ENCODE measurements at regions not wholly inside any gene's neighbourhood (a gene's known extent, or its start where the extent isn't known, plus 50 kb on each side); places are given as distances from the start of the nearest gene placed in this dataset.

- no peak for ATAC-seq
- intact Hi-C loops (cut with micrococcal nuclease), result no loop called here
- no peak overlapping the region for H3K4me2 ChIP-seq (ENCODE audit: low read length)
Observed at GRCh38 chr3:22245811-22246583, 495.0 kb upstream of the ZNF385D start.

GRCh38 chr3:22249658-22250057 is 498.6 kb upstream of the ZNF385D start:
- H2AFZ ChIP-seq (ENCODE audit: low read depth, low read length, poor library complexity, severe bottlenecking), result no peak overlapping the region
- no peak for DNase-seq (ENCODE audit: low read depth, low spot score)
- ATAC-seq, result no peak
- H3K4me2 ChIP-seq (ENCODE audit: low read length), result no peak overlapping the region
- no peaks in the 10 kb centered on the region for H4K20me1 ChIP-seq (ENCODE audit: insufficient read depth)
- ChIA-PET POLR2A (no interaction called here), RAD21 (ENCODE audit: low non-redundant PET in 1 of 2, low total read pairs in 2 of 2, uncharacterized antibody in 2 of 2, unreplicated experiment in 2 of 2) (no interaction called here), CTCF (no interaction called here)
- no peak overlapping the region for H3K9ac ChIP-seq (ENCODE audit: low read length)
- H3K79me2 ChIP-seq (ENCODE audit: insufficient read depth, low read length), result no peaks in the 10 kb centered on the region
- H3K27me3 ChIP-seq (ENCODE audit: insufficient read depth, low read length), result no peaks in the 10 kb centered on the region
- intact Hi-C loops (cut with micrococcal nuclease), result no loop called here
- H3K9me3 ChIP-seq (ENCODE audit: control insufficient read depth in 1 of 2, insufficient read depth in 1 of 2, low read depth in 1 of 2, low read length in 2 of 2), result peaks cover 0 to 26% of the 10 kb centered on the region in 2 experiments; a peak in 2 of 4 replicates
- H3K4me3 ChIP-seq (replicated peaks in 1 of 2; ENCODE audit: low read depth in 1 of 2, low read length in 2 of 2), result no peak overlapping the region
- H3K4me1 ChIP-seq (ENCODE audit: control insufficient read depth in 1 of 2, insufficient read depth in 2 of 2, low read length in 2 of 2), result no peaks in the 10 kb centered on the region
- H3K9me2 ChIP-seq (ENCODE audit: insufficient read depth), result no peaks in the 10 kb centered on the region
- BruUV-seq (replicated peaks), result no TSS peak
- no peaks in the 10 kb centered on the region for H3K36me3 ChIP-seq (ENCODE audit: control insufficient read depth in 1 of 2, insufficient read depth in 2 of 2, low read length in 2 of 2)
- H3K27ac ChIP-seq (ENCODE audit: low read depth, low read length), result no peak overlapping the region
- no peak for TF ChIP-seq CEBPB (IDR thresholded peaks at IDR 0.05; ENCODE audit: low read depth)
- no peak for TF ChIP-seq MAX (IDR thresholded peaks at IDR 0.05)
- TF ChIP-seq SIN3A (IDR thresholded peaks at IDR 0.05; ENCODE audit: low read depth), result no peak
- TF ChIP-seq RAD21 (IDR thresholded peaks at IDR 0.05; ENCODE audit: low read depth), result no peak
- TF ChIP-seq JUND (IDR thresholded peaks at IDR 0.05), result no peak
- TF ChIP-seq POLR2A (IDR thresholded peaks at IDR 0.05; ENCODE audit: borderline replicate concordance, extremely low read depth, insufficient read depth, insufficient read length), result no peak
- no peak for TF ChIP-seq ELF1 (IDR thresholded peaks at IDR 0.05; ENCODE audit: borderline replicate concordance, low read depth)
- no peak for TF ChIP-seq POLR2AphosphoS5 (IDR thresholded peaks at IDR 0.05; ENCODE audit: low read depth, low read length)
- no peak for TF ChIP-seq CBX3 (IDR thresholded peaks at IDR 0.05; ENCODE audit: low read depth)
- no peak for TF ChIP-seq YY1 (IDR thresholded peaks at IDR 0.05; ENCODE audit: extremely low read depth, insufficient replicate concordance, low read depth, low read length)
- TF ChIP-seq CTCF (IDR thresholded peaks at IDR 0.05 in 2 of 3, conservative IDR thresholded peaks at IDR 0.05 in 1 of 3; ENCODE audit: borderline replicate concordance in 1 of 3, insufficient read depth in 1 of 3, low read depth in 2 of 3, low read length in 2 of 3), result no peak
- no peak for TF ChIP-seq SRF (IDR thresholded peaks at IDR 0.05; ENCODE audit: low read depth)
- TF ChIP-seq ZNF274 (IDR thresholded peaks at IDR 0.05; ENCODE audit: low read depth, low read length), result no peak
- TF ChIP-seq EZH2 (IDR thresholded peaks at IDR 0.05), result no peak
- TF ChIP-seq REST (IDR thresholded peaks at IDR 0.05; ENCODE audit: low read depth), result no peak

More at GRCh38 chr3:22245811-22246583, 495.0 kb upstream of the ZNF385D start:
- TF ChIP-seq ZNF274 (IDR thresholded peaks at IDR 0.05; ENCODE audit: low read depth, low read length), result no peak
- no peak for TF ChIP-seq TCF7L2 (IDR thresholded peaks at IDR 0.05; ENCODE audit: borderline replicate concordance, extremely low read depth, insufficient read depth, insufficient read length)
- no peak for DNase-seq (ENCODE audit: low read depth, low spot score)
- no peaks in the 10 kb centered on the region for H3K36me3 ChIP-seq (ENCODE audit: control insufficient read depth in 1 of 2, insufficient read depth in 2 of 2, low read length in 2 of 2)
- no peaks in the 10 kb centered on the region for H4K20me1 ChIP-seq (ENCODE audit: insufficient read depth)
- RAD21 ChIA-PET (ENCODE audit: low non-redundant PET in 1 of 2, low total read pairs in 2 of 2, uncharacterized antibody in 2 of 2, unreplicated experiment in 2 of 2), result no interaction called here
- no peak overlapping the region for H3K9ac ChIP-seq (ENCODE audit: low read length)
- POLR2A ChIA-PET, result no interaction called here
- H3K27ac ChIP-seq (ENCODE audit: low read depth, low read length), result no peak overlapping the region
- BruUV-seq (replicated peaks), result no TSS peak
- no peaks in the 10 kb centered on the region for H3K79me2 ChIP-seq (ENCODE audit: insufficient read depth, low read length)
- CTCF ChIA-PET, result no interaction called here
- H3K4me1 ChIP-seq (ENCODE audit: control insufficient read depth in 1 of 2, insufficient read depth in 2 of 2, low read length in 2 of 2), result no peaks in the 10 kb centered on the region
- no peaks in the 10 kb centered on the region for H3K9me2 ChIP-seq (ENCODE audit: insufficient read depth)
- H3K9me3 ChIP-seq (ENCODE audit: control insufficient read depth in 1 of 2, insufficient read depth in 1 of 2, low read depth in 1 of 2, low read length in 2 of 2), result peaks cover 0 to 24% of the 10 kb centered on the region in 2 experiments; a peak in 2 of 4 replicates
- no peak overlapping the region for H3K4me3 ChIP-seq (replicated peaks in 1 of 2; ENCODE audit: low read depth in 1 of 2, low read length in 2 of 2)
- H2AFZ ChIP-seq (ENCODE audit: low read depth, low read length, poor library complexity, severe bottlenecking), result no peak overlapping the region
- H3K27me3 ChIP-seq (ENCODE audit: insufficient read depth, low read length), result no peaks in the 10 kb centered on the region
